HG03045 (cell line): ENCODE measurements at regions not wholly inside any gene's neighbourhood (a gene's known extent, or its start where the extent isn't known, plus 50 kb on each side); places are given as distances from the start of the nearest gene placed in this dataset.
"Not testable (repeated sequence)": the region's sequence is repeated elsewhere in the genome, so short reads cannot be mapped to it uniquely, and the experiment has no call there.

Experiments
- ATAC-seq: cut with Tn5 transposase; IDR thresholded peaks from one replicate; pipeline ENCODE4 v1.9.1; 2021; ENCODE audit warnings: mild to moderate bottlenecking, moderate library complexity; ENCODE audit not compliant: unreplicated experiment

DNA sequence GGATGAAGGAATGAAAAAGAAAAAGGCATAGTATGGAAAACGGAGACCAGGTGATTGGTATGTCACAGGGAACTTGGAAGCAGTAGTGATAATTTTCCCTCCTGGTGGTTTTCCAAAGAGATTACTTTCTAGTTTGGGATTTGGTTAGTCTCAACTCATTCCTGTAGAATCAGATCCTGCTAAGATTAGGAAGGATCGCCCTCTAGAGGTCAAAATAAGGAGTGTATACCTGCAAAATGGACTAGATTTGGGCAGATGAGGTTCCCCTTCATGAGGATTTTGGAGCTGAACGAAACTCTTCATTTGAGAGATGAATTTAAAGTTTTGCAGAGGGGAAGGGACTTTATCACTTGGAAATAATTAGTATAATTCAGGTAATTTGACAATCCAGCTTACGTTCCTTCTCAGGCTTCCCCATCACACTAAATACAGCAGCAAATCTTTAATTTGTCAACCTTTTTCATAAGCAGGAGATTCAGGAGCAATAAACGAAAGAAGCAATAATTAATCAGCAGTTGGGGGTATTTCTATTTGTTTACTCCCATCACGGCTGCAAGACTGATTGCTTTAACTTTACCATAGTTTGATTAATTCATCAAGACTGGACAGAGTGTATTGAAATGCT lies 65.2 kb downstream of the CCDC195 start:
- ATAC-seq, result no peak

DNA sequence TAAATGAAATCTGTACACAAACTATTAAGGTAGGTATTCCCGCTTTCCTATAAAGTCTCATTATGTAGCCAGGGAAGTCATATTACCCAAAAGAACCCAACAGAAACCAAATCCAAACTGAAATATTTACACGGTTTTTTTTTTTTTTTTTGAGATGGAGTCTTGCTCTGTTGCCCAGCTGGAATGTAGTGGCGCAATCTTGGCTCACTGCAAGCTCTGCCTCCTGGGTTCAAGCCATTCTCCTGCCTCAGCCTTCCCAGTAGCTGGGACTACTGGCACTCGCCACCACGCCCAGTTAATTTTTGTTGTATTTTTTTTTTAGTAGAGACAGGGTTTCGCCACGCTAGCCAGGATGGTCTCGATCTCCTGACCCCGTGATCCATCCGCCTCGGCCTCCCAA lies 62.5 kb upstream of the CUL3 start:
- ATAC-seq, result not testable (repeated sequence)

DNA sequence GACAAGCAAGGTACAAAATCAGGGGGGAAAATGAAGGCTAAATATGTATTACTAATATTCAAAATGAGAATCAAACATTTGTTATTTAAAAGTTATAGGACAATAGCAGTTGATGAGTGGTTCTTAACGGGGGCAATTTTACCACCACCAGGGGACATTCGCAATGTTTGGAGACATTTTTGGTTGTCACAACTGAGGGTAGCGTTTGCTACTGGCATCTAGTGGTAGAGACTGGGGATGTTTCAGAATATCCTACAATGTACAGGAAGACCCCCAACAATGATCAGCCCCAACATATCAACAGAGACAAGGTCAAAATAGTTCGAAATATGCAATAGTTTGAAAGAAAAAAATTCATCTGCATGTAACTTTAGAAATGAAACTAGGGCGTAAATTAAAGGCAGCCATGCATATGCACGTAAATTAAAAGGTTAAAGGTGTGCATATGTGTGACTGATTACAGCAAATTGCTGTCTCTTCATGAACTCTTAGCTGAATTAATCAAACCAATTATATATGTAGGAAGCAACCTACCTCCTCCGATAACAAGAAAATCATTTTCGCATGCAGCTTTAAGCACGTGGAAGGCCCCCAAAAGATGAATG lies 61.2 kb upstream of the CUL3 start:
- ATAC-seq, result peak; percentile 56

DNA sequence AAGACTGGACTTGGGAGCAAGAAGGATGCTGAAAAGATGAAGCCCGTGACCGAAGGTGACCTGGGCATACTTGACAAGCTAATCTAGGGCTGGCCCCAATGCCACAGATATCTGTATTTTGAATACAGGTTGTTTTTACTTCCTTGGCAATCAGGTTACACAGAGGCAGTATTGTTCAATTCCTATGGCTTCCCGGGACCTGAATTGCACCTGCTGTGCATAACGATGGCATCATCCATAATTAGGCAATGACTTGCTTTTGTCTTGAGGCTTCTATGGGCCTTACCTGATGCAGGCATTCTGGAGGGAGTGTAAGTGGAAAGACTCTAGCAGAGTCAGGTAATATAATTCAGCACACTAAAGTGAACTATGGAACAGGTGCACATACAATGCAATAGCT lies 60.6 kb upstream of the CUL3 start:
- ATAC-seq, result no peak

DNA sequence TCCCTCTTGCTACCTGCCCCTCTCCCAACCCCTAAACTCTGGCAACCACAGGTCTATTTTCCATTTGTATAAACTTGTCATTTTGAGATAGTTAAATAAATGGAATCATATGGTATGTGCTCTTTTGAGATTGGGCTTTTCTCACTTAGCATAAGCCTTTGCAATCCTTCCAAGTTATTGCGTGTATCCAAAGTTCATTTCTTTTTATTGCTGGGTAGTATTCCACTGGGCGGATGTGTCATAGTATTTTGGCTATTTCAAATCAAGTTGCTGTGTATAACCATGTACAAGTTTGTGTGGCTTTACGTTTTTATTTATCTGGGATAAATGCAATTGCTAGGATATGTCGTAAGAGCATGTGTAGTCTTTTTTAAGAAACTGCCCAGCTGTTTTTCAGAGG lies 55.5 kb upstream of the CUL3 start:
- no peak for ATAC-seq

DNA sequence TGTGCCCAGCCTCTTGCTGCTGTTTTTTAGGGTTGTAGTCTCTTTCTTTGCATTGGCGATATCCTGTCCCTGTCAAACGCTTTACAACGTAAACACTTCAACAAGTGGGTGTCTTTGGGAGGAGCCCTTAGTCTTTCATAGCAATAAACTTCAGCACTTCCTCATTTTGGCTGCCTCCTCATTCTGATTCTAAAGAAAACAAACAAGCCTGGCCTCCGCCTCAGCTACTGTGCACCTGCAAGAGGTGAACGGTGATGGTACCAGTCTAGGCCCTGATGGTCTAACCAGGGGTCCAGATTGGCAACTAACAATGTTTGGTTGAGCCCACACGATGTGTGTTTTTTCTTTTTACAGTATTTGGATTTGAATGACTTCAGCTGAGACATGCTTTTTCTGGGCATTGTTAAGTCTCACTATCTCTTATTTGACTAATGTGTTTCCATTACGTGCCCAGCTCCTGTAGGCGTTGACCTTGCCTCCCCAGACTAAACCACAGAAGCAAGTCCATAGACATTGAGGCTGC lies 53.2 kb upstream of the CUL3 start:
- ATAC-seq, result peak; percentile 93
